HG03159 (cell line): ENCODE measurements at regions not wholly inside any gene's neighbourhood (a gene's known extent, or its start where the extent isn't known, plus 50 kb on each side); places are given as distances from the start of the nearest gene placed in this dataset.

ENCODE experiments used
- ATAC-seq: cut with Tn5 transposase; IDR thresholded peaks from one replicate; pipeline ENCODE4 v1.9.1; 2021; ENCODE audit warnings: mild to moderate bottlenecking, moderate library complexity; ENCODE audit not compliant: unreplicated experiment

GRCh38 chr20:39669659-39670058, 707.5 kb downstream of the DHX35 start:
- ATAC-seq = no peak

GRCh38 chr20:39668038-39668437, 705.9 kb downstream of the DHX35 start:
- no peak for ATAC-seq

- ATAC-seq = no peak
Observed at GRCh38 chr20:39661833-39662232, 699.7 kb downstream of the DHX35 start.

GRCh38 chr20:39660965-39661364, 698.8 kb downstream of the DHX35 start:
- no peak for ATAC-seq

GRCh38 chr20:39660226-39660625, 698.1 kb downstream of the DHX35 start:
- no peak for ATAC-seq

- no peak for ATAC-seq
Observed at GRCh38 chr20:39658662-39659409, 696.7 kb downstream of the DHX35 start.

- ATAC-seq = no peak
Observed at GRCh38 chr20:39654171-39654570, 692.0 kb downstream of the DHX35 start.

GRCh38 chr20:39651645-39652325, 689.6 kb downstream of the DHX35 start:
- ATAC-seq = no peak

GRCh38 chr20:39646874-39647413, 684.8 kb downstream of the DHX35 start:
- ATAC-seq = no peak

GRCh38 chr20:39645131-39645530, 683.0 kb downstream of the DHX35 start:
- ATAC-seq = no peak

- ATAC-seq = no peak
Observed at GRCh38 chr20:39643292-39643691, 681.1 kb downstream of the DHX35 start.

GRCh38 chr20:39641423-39641822, 679.3 kb downstream of the DHX35 start:
- ATAC-seq = no peak

- no peak for ATAC-seq
Observed at GRCh38 chr20:39640147-39640546, 678.0 kb downstream of the DHX35 start.

GRCh38 chr20:39638731-39639130, 676.6 kb downstream of the DHX35 start:
- ATAC-seq = no peak

- no peak for ATAC-seq
Observed at GRCh38 chr20:39633689-39634088, 671.5 kb downstream of the DHX35 start.

- no peak for ATAC-seq
Observed at GRCh38 chr20:39632757-39633156, 670.6 kb downstream of the DHX35 start.

GRCh38 chr20:39632176-39632575, 670.0 kb downstream of the DHX35 start:
- ATAC-seq = no peak

GRCh38 chr20:39631557-39631956, 669.4 kb downstream of the DHX35 start:
- ATAC-seq = no peak

GRCh38 chr20:39630215-39630908, 668.2 kb downstream of the DHX35 start:
- no peak for ATAC-seq

- ATAC-seq = no peak
Observed at GRCh38 chr20:39627765-39628164, 665.6 kb downstream of the DHX35 start.

GRCh38 chr20:39624316-39624715, 662.2 kb downstream of the DHX35 start:
- no peak for ATAC-seq
